GM12801 (cell line): ENCODE measurements at regions not wholly inside any gene's neighbourhood (a gene's known extent, or its start where the extent isn't known, plus 50 kb on each side); places are given as distances from the start of the nearest gene placed in this dataset.

Experiments
- TF ChIP-seq, protein P1 (sequence below): IDR thresholded peaks from one replicate; pipeline ENCODE4 v1.5.1; 2011; ENCODE audit warnings: control low read depth; ENCODE audit not compliant: insufficient read length; ENCODE audit errors: extremely low read depth

DNA sequence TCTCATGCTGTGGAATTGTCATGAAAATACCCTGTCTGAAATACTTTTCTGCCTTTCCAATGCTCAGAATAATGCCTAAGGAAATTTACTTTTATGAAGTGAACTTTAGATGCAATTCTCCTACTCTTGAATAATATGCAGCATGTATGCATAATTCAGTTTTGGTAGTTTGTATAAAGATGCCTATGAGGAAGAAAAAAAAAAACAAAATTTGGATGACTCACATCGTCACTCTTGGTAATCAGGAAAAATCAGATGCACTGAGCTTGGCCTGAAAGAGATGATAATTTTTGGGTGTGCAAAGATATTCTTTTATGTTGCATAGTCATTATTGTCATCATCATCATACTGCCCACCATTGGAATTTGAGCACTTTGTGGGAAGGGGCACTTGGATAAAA, 382.1 kb downstream of the ANKRD7 start:
- TF ChIP-seq, protein P1, sequence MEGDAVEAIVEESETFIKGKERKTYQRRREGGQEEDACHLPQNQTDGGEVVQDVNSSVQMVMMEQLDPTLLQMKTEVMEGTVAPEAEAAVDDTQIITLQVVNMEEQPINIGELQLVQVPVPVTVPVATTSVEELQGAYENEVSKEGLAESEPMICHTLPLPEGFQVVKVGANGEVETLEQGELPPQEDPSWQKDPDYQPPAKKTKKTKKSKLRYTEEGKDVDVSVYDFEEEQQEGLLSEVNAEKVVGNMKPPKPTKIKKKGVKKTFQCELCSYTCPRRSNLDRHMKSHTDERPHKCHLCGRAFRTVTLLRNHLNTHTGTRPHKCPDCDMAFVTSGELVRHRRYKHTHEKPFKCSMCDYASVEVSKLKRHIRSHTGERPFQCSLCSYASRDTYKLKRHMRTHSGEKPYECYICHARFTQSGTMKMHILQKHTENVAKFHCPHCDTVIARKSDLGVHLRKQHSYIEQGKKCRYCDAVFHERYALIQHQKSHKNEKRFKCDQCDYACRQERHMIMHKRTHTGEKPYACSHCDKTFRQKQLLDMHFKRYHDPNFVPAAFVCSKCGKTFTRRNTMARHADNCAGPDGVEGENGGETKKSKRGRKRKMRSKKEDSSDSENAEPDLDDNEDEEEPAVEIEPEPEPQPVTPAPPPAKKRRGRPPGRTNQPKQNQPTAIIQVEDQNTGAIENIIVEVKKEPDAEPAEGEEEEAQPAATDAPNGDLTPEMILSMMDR = no peak

DNA sequence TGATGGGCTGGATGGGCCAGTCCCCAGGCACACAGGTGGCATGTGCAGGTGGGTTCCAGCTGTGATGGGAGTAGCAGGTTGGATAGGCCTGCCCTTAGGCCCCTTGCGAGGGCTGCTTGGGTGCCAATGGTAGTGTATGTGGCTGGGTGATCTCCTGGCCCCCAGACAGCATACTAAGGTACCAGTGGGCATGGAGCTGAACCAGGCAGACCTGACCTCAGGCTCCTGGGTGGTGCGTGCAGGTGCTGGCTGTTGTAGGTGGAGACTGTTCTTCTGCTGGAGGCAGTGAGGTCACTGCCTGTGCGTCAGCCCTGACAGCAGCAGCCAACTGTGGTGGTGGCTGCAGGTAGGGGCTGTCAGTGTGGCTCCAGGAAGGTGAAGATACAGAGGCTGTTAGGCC, 384.7 kb downstream of the ANKRD7 start:
- TF ChIP-seq, protein P1 = no peak

DNA sequence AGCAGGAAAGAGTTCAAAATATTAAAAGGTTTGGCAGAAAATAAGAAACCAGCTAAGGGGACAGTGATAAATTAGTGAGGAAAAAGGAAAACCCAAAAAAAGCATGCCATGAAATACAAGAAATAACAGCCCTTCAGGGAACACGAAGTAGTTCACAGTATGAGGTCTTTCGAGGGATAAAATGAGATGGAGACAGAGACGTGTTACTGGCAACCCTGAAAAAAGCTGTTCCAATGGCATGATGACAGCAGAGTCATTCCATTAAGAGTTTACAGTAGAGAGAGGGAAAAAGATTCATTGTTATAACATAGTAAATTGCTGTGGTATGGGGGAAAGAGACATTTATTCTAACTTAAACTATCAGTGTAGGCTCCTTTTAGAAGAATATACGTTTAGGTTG, 391.2 kb downstream of the ANKRD7 start:
- TF ChIP-seq, protein P1 = no peak

DNA sequence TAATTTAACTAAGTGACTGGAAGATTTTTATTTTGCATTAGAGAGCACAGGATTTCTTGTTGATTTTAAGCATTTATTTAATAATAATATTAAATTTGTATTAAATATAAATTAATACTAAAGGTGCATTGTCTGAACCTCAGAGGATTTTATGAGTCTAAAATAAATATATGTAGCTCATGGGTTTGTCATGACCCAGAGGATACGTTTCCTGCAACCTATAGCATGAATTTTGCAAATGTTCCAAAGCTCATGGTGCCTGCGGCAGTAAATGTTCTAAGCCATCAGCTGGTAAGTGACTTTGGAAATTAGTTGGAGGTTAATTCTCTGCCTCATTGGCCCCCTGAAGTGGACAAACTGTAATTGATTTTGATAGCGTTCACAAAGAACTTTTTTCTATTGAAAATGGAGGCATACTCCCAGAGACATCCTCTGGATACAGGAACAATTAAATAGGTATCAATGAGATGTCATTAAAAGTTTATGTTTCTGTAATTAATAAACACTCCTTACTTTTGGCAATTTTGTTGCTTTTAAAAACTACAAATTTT, 397.4 kb downstream of the ANKRD7 start:
- TF ChIP-seq, protein P1 = no peak

DNA sequence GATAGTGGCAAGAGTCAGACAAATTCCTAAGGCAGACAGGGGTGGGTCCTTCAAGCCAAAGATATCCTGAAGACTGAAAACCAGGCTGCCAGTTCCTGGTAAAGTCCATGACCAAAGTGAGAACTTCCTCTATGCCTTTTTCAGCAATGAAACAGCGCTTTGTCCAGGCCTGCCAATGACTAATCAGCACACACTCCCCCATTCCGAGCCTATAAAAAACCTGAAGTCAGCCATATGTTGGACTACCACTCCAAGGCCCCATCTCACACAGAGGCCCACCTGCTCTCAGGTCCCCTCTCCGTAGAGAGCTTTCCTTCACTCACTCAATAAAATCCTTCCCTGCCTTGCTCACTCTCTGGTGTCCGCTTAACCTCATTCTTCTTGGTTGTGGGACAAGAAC, 402.2 kb downstream of the ANKRD7 start:
- TF ChIP-seq, protein P1 = no peak

DNA sequence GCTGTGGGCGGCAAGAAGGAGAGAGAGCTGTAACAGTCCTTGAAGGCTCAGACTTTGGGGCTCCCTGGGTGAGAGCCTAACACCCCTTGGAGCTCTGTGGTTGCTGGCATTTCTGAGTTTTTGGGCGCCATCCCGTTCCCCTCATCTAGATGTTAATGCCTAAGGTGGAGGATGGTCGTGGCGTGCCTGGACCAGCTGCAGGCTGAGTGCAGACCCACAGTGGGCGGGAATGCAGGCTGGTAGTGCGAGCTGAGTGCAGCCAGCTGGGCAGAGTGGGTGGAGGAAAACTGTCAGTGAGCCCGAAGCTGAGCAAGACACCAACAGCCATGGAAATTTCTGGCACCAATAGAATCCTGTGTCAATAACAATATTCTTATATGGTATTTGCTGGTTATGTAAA, 403.0 kb downstream of the ANKRD7 start:
- TF ChIP-seq, protein P1 = no peak

DNA sequence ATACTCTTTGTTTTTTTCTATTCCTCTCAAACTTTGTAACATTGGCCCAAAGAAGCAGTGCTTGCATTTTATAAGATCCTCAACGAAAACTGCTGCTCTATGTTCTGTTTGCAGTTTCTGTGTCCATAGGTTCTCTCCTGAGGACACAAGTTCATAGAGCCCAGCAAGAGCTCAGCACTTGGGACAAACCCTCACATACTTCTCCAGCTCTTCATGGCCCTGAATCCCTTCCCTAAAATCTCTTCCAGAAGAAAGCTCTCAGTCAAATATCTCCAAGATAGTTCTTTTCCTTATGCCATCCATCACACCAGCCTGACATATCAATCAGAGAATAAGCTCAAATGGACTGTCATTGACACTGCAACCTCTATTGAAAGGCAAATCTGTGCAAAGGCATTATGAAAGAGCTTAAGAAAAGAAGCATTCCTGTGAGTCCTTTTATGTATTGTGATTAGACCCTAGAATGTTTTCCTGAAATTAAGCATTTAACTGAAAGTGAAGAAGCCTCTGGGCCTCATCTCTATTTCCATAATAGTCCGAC, 405.5 kb downstream of the ANKRD7 start:
- TF ChIP-seq, protein P1 = no peak
